ENCODE measurements at regions not wholly inside any gene's neighbourhood (a gene's known extent, or its start where the extent isn't known, plus 50 kb on each side); places are given as distances from the start of the nearest gene placed in this dataset.

- Histone ChIP-seq H3K9ac (ENCODE audit: low read depth in 2 of 2, low read length in 2 of 2) (no peak overlapping the region), H3K36me3 (no peaks in the 10 kb centered on the region), H3K27me3 (no peaks in the 10 kb centered on the region), H3K4me3 (no peak overlapping the region), H3K4me1 (no peaks in the 10 kb centered on the region), H3K27ac (no peak overlapping the region), H3K9me3 (no peaks in the 10 kb centered on the region)
- no peak for DNase-seq
- no peak for TF ChIP-seq CTCF (IDR thresholded peaks at IDR 0.05)
- intact Hi-C loops (cut with DNase I), result no loop called here
These were observed 327.3 kb downstream of the HTR7 start for GRCh38 chr10:90530521-90530920.

GRCh38 chr10:90557385-90557784 lies 300.5 kb downstream of the HTR7 start:
- Histone ChIP-seq H3K36me3 (no peaks in the 10 kb centered on the region), H3K27me3 (no peaks in the 10 kb centered on the region), H3K9ac (ENCODE audit: low read depth in 2 of 2, low read length in 2 of 2) (no peak overlapping the region), H3K27ac (no peak overlapping the region), H3K4me3 (no peak overlapping the region), H3K9me3 (no peaks in the 10 kb centered on the region), H3K4me1 (no peaks in the 10 kb centered on the region)
- DNase-seq, result no peak
- intact Hi-C loops (cut with DNase I), result no loop called here
- no peak for TF ChIP-seq CTCF (IDR thresholded peaks at IDR 0.05)

GRCh38 chr10:90560331-90560730 lies 297.5 kb downstream of the HTR7 start:
- Histone ChIP-seq H3K36me3 (no peaks in the 10 kb centered on the region), H3K27ac (no peak overlapping the region), H3K9ac (ENCODE audit: low read depth in 2 of 2, low read length in 2 of 2) (no peak overlapping the region), H3K4me3 (no peak overlapping the region), H3K9me3 (no peaks in the 10 kb centered on the region), H3K27me3 (no peaks in the 10 kb centered on the region), H3K4me1 (no peaks in the 10 kb centered on the region)
- intact Hi-C loops (cut with DNase I), result no loop called here
- no peak for DNase-seq
- TF ChIP-seq CTCF (IDR thresholded peaks at IDR 0.05), result no peak

- Histone ChIP-seq H3K9me3 (no peaks in the 10 kb centered on the region), H3K4me1 (no peaks in the 10 kb centered on the region), H3K36me3 (no peaks in the 10 kb centered on the region), H3K27ac (no peak overlapping the region), H3K9ac (ENCODE audit: low read depth in 2 of 2, low read length in 2 of 2) (no peak overlapping the region), H3K4me3 (no peak overlapping the region), H3K27me3 (no peaks in the 10 kb centered on the region)
- no peak for DNase-seq
- TF ChIP-seq CTCF (IDR thresholded peaks at IDR 0.05), result no peak
- intact Hi-C loops (cut with DNase I), result no loop called here
These were observed 296.2 kb downstream of the HTR7 start for GRCh38 chr10:90561666-90562065.

GRCh38 chr10:90571481-90572258 lies 286.2 kb downstream of the HTR7 start:
- intact Hi-C loops (cut with DNase I), result no loop called here
- Histone ChIP-seq H3K4me3 (no peak overlapping the region), H3K4me1 (no peaks in the 10 kb centered on the region), H3K27ac (no peak overlapping the region), H3K9ac (ENCODE audit: low read depth in 2 of 2, low read length in 2 of 2) (no peak overlapping the region), H3K27me3 (no peaks in the 10 kb centered on the region), H3K9me3 (no peaks in the 10 kb centered on the region), H3K36me3 (no peaks in the 10 kb centered on the region)
- no peak for DNase-seq
- no peak for TF ChIP-seq CTCF (IDR thresholded peaks at IDR 0.05)
